HUES64 (cell line): ENCODE measurements at regions not wholly inside any gene's neighbourhood (a gene's known extent, or its start where the extent isn't known, plus 50 kb on each side); places are given as distances from the start of the nearest gene placed in this dataset.

Source experiments
- H3K27ac ChIP-seq: 2 replicates; pipeline ENCODE4 v1.7.0; 2013; ENCODE audit warnings: low read depth, low read length, inconsistent platforms
- H3K27me3 ChIP-seq: 2 replicates; pipeline ENCODE4 v1.6.1; 2013; ENCODE audit warnings: mild to moderate bottlenecking, low read length; ENCODE audit not compliant: insufficient read depth
- H3K36me3 ChIP-seq: 2 replicates; pipeline ENCODE4 v1.6.1; 2013; ENCODE audit warnings: mild to moderate bottlenecking, low read length; ENCODE audit not compliant: insufficient read depth
- H3K4me1 ChIP-seq: 2 replicates; pipeline ENCODE4 v1.6.1; 2013; ENCODE audit warnings: mild to moderate bottlenecking, low read length, moderate library complexity; ENCODE audit not compliant: insufficient read depth
- H3K4me3 ChIP-seq: 2 replicates; pipeline ENCODE4 v1.5.1; 2013; ENCODE audit warnings: mild to moderate bottlenecking, low read length, moderate library complexity
- H3K9ac ChIP-seq: 2 replicates; pipeline ENCODE4 v1.6.1; 2013; ENCODE audit warnings: mild to moderate bottlenecking, low read depth, low read length
- H3K9me3 ChIP-seq: 2 replicates; pipeline ENCODE4 v1.6.1; 2013; ENCODE audit warnings: low read depth, low read length; ENCODE audit not compliant: insufficient read depth
- WGBS: fragments of 150-250, 120-280 bp; methylation state at CpG from one replicate; pipeline ENCODE4 v1.1.7; 2013; ENCODE audit warnings: missing lambda C conversion rate; 5-methylcytosine and 5-hydroxymethylcytosine counted together

DNA sequence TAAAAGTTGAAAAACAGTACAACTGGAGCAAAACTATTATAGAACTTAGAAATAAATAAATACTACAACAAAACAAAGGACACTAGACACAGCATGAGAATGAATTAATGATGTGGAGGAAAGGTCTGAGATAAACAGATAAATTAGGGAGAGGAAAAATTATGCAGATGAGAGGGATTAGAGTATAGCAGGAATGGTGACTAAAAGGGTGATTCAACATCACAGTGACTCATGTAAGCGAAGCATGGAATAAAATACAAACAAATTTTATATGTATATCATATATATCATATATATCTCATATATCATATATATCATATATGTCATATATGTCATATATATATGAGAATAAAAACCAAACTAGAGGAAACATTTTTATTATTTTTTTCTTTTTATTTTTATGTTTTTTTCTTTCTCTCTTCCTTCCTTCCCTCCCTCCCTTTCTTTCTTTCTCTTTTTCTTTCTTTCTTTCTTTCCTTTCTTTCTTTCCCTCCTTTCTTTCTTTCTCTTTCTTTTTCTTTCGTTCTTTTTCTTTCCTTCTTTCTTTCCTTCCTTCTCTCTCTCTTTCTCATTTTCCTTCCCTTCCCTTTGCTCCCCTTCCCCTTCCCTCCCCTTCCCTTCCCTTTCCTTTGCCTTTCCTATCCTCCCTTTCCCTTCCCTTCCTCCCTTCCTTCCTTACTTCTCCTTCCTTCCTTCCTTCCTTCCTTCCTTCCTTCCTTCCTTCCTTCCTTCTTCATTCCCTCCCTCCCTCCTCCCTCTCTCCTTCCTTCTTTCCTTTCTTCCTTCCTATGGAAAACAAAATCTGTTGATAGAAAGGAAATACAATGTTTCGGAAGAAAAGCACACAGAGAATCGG is 1014.6 kb downstream of the GRIK2 start:
- Histone ChIP-seq H3K36me3 (no peaks in the 10 kb centered on the region), H3K4me1 (peaks cover 8% of the 10 kb centered on the region), H3K27ac (no peak overlapping the region), H3K4me3 (no peak overlapping the region), H3K27me3 (no peaks in the 10 kb centered on the region), H3K9ac (no peak overlapping the region), H3K9me3 (no peaks in the 10 kb centered on the region)
- 82% methylated on average over 3 of the region's 4 CpGs for WGBS

DNA sequence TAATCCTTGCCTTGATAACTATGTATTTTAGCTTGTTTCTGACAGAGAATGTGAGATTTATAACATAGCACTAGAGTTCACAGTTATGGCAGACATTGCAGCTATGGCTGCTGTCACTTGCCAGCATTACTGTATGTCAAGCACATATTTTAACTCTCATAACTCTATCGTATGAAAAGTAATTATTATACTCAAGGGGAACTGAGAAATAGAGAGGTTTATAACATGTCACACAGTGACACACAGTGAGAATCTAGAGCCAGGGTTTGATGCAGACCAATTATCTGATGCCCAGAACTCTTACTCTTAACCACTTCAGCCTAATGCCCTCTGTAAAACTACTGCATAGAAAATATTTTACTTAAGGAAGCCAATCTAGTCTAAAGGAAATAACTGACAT is 1012.4 kb downstream of the GRIK2 start:
- WGBS = no CpG with 5 or more reads among the region's 1 CpG
- Histone ChIP-seq H3K27ac (no peak overlapping the region), H3K27me3 (no peaks in the 10 kb centered on the region), H3K4me3 (no peak overlapping the region), H3K9ac (no peak overlapping the region), H3K4me1 (peaks cover 8% of the 10 kb centered on the region), H3K9me3 (no peaks in the 10 kb centered on the region), H3K36me3 (no peaks in the 10 kb centered on the region)

DNA sequence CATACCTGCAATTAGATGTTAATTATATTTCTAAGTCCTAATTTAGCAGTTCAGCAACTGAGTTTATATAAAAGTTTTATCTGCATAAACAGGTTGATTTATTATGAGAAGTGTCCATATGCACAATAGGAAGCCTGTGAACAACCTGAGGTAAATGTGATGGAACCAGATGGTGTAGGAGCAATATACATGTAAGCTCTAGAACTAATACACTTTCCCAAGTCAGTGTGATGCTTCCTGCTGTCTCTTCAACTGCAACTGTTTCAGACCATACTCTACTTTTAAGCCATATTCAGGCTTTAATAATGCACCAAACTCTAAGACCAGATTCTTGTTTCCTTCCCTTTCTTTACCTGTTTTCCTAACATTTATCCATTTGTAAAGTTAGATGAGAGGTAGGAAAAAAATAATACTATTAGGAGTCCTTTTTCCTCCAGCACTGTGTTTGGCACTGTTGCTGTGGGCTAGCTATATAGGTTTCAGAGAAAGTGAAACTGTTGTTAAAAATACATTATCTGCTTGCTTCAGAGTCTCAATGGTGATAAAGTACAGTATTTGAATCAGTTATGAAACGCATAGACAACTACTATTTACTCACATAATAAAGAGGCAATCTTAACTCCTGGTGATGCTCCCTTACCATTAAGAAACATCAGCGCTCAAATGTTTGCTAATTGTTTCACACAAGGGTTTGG is 1009.3 kb downstream of the GRIK2 start:
- no peak overlapping the region for H3K4me3 ChIP-seq
- H3K9me3 ChIP-seq = no peaks in the 10 kb centered on the region
- no peaks in the 10 kb centered on the region for H3K27me3 ChIP-seq
- H3K9ac ChIP-seq = no peak overlapping the region
- H3K27ac ChIP-seq = no peak overlapping the region
- H3K36me3 ChIP-seq = no peaks in the 10 kb centered on the region
- WGBS = 100% methylated on average over 2 of the region's 2 CpGs
- H3K4me1 ChIP-seq = peaks cover 15% of the 10 kb centered on the region

DNA sequence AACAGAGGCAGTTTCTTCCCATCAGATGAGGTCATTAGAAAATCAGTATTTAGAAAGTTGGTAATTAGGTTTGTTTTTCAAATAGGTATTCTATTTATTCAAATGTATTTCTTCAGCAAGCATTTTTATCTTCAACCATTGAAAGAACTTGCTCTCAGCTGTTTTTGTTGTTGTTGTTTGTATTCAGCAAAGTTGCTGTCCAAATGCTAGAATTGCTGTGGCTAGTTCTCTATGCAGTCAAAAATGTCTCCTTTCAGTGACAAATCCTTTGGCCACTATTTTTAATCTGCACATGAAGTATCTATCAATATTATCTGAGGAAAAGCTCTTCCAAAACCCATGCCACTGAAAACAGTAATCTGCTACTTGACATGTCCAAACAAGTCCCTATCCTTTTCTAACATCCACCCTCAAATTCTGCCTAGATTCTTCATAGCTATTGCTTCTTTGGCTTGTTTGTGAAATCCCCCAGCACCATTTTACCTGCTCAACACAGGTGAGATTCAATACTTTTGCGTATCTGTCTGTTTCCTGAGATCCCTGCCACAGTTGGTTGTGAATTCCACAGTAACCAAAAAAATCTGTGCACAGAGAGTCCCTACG is 1005.4 kb downstream of the GRIK2 start:
- Histone ChIP-seq H3K4me3 (no peak overlapping the region), H3K36me3 (no peaks in the 10 kb centered on the region), H3K4me1 (peaks cover 8% of the 10 kb centered on the region), H3K9ac (no peak overlapping the region), H3K27me3 (no peaks in the 10 kb centered on the region), H3K27ac (no peak overlapping the region), H3K9me3 (no peaks in the 10 kb centered on the region)
- WGBS = 88% methylated on average over 2 of the region's 2 CpGs

DNA sequence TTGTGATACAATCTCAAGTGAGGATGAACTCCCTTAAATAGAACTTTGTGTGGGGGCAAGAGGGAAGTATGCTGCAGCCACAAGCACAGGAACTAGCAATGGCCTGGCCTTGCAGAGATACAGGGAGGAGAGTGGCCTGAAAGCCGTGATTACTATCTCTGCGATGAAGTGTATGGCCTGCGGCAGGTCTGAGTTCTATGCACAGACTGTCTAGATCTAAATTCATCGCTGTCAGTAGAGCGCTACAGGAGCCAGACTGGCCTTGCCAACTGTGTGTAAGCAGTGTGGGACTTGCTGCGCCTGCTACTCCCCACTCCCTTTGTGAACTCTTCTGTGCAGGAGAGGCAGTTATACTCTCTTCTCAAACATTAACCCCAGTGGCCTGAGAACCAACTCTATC is 997.0 kb downstream of the GRIK2 start:
- no peak overlapping the region for H3K27ac ChIP-seq
- no peaks in the 10 kb centered on the region for H3K9me3 ChIP-seq
- WGBS = 97% methylated on average over 6 of the region's 6 CpGs
- no peaks in the 10 kb centered on the region for H3K4me1 ChIP-seq
- no peaks in the 10 kb centered on the region for H3K36me3 ChIP-seq
- no peak overlapping the region for H3K4me3 ChIP-seq
- no peaks in the 10 kb centered on the region for H3K27me3 ChIP-seq
- no peak overlapping the region for H3K9ac ChIP-seq

DNA sequence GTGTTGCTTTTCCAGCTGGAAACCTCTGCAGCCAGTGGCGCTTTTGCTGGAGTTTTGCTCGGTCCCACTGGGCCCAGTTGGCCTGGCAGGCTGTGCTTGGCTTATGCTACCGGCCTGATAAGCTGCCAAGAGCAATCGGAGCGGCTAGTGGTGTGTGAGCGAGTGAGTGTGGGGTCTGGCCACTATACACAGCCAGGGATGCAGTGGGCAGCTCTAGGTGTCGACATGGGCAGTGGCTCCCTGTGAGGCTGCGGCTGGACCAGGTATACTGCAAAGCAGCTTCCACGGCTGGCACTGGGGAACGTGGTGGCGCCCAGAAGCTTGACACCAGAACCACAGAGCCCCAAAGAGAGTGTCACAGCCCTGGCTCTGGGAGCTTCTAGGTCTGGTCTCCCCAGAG is 996.5 kb downstream of the GRIK2 start:
- Histone ChIP-seq H3K36me3 (no peaks in the 10 kb centered on the region), H3K27ac (no peak overlapping the region), H3K27me3 (no peaks in the 10 kb centered on the region), H3K9ac (no peak overlapping the region), H3K4me3 (no peak overlapping the region), H3K9me3 (no peaks in the 10 kb centered on the region), H3K4me1 (no peaks in the 10 kb centered on the region)
- 95% methylated on average over 11 of the region's 11 CpGs for WGBS

DNA sequence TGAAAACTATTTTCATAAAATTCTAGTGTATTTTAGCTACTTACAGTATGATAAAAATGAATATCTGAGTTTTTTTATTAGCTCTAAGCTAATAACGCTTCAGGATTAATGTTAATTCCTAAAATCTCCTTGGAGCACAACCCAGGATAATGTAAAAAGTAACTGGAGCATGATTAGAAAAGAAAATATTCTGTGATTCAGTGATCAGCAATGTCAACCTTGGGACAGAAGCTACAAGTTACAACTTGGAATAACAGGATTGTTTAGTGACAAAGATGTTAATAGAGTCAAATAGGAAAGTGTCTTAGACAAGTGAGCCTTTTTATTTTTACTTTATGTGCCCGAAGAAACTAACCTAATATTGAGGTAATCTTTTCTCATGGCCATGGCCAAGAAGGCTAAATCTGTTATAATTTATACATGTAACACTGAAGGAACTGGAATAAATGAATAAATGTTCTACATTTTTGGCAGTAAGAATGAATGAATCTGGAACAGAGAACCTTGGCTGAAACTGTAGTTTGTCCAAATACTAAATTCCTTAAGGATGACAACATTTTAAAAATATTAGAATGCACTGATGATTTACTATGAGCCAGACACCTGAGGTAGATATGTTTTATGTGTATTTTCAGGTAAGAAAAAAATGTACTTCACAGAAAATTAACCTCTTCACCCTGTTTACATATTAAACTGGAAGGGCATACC is 994.0 kb downstream of the GRIK2 start:
- Histone ChIP-seq H3K36me3 (no peaks in the 10 kb centered on the region), H3K9me3 (no peaks in the 10 kb centered on the region), H3K4me1 (no peaks in the 10 kb centered on the region), H3K27me3 (no peaks in the 10 kb centered on the region), H3K27ac (no peak overlapping the region), H3K9ac (no peak overlapping the region), H3K4me3 (no peak overlapping the region)
- 100% methylated on average over 2 of the region's 2 CpGs for WGBS

DNA sequence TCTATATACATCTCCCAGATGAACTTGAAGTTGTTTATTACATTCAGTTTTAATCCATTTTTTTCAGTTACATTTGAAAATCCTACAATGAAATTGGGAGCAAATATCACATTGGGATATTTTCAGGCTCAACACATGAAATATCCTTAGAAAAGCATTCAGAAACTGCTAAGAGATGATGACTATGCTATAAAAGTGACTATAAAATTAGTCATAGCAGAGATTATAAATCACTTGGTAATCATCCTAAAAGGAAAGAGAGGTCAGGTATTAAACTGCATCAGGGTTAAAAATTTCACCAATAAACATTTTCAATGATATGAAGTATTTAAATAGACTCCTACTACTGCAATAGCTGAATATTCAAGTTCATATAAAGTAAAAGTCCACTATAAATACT is 987.7 kb downstream of the GRIK2 start:
- Histone ChIP-seq H3K36me3 (no peaks in the 10 kb centered on the region), H3K9me3 (no peaks in the 10 kb centered on the region), H3K27ac (no peak overlapping the region), H3K4me3 (no peak overlapping the region), H3K27me3 (no peaks in the 10 kb centered on the region), H3K9ac (no peak overlapping the region), H3K4me1 (no peaks in the 10 kb centered on the region)

DNA sequence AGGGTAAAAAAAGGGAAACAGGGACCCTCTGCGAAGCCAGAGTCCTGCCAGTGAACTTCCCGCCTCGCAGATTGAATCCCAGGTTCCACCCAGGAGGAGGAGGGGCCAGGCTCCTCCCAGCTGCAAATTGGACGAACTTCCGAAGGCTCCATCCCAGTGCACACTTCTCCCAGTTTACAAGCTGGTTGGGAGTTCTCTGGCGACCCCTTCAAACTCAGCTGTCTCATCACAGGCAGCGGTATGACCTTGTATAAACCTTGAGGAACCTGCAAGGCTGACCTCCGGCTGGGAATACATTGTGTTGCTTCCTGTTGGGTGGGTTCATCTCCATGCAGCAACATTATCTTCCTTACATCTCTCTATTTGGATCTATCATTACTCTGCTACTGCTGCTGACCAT is 962.7 kb downstream of the GRIK2 start:
- H3K36me3 ChIP-seq = no peaks in the 10 kb centered on the region
- no peak overlapping the region for H3K27ac ChIP-seq
- no peak overlapping the region for H3K4me3 ChIP-seq
- H3K9me3 ChIP-seq = no peaks in the 10 kb centered on the region
- peaks cover 15% of the 10 kb centered on the region for H3K4me1 ChIP-seq
- WGBS = 93% methylated on average over 8 of the region's 8 CpGs
- no peak overlapping the region for H3K9ac ChIP-seq
- H3K27me3 ChIP-seq = no peaks in the 10 kb centered on the region

DNA sequence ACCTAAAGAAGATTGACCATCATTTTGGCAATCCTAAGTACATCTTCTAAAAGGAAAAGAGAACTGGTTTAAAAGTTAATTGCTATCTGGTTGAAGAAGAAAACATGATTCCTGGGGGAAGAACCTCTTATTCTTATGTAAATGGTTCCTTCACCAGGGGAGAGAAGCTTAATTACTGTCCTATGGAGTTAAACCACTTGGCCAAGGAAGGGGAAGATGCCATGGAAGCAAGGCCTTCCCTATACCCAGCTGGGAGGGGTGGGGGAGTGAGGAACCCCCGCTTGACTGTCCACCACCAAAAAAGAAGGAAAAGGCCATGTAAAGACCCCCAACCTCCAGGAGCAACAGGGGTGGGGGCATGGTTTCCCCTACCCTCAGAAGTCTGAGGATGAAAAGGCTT is 962.1 kb downstream of the GRIK2 start:
- Histone ChIP-seq H3K27ac (no peak overlapping the region), H3K9ac (no peak overlapping the region), H3K36me3 (no peaks in the 10 kb centered on the region), H3K4me3 (no peak overlapping the region), H3K9me3 (no peaks in the 10 kb centered on the region), H3K27me3 (no peaks in the 10 kb centered on the region), H3K4me1 (peaks cover 15% of the 10 kb centered on the region)
- no CpG with 5 or more reads among the region's 1 CpG for WGBS

DNA sequence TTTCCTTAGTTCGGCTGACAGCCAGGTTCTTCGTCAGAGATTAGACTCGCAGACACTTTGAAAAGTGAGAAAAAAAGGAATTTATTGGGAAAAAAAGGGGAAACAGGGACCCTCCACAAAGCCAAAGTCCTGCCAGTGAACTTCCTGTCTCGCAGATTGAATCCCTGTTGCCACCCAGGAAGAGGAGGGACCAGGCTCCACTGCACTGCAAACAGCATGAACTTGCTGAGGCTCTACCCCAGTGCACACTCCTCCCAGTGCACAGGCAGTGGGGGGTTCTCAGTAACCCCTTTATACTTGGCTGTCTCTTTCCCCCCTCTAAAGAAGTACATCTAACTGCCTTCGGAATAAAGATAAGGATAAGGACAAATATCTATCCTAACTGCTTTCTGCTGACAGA is 959.0 kb downstream of the GRIK2 start:
- Histone ChIP-seq H3K9me3 (no peaks in the 10 kb centered on the region), H3K27ac (no peak overlapping the region), H3K4me3 (no peak overlapping the region), H3K4me1 (peaks cover 15% of the 10 kb centered on the region), H3K9ac (no peak overlapping the region), H3K36me3 (no peaks in the 10 kb centered on the region), H3K27me3 (no peaks in the 10 kb centered on the region)
- 96% methylated on average over 5 of the region's 5 CpGs for WGBS
